K562 (cell line): ENCODE measurements at regions not wholly inside any gene's neighbourhood (a gene's known extent, or its start where the extent isn't known, plus 50 kb on each side); places are given as distances from the start of the nearest gene placed in this dataset.

ENCODE experiments used
- ATAC-seq: fragments of 200-7000 bp; cut with Tn5 transposase; 3 replicates; pipeline ENCODE4 v1.9.1; 2020; ENCODE audit warnings: moderate library complexity
- BruUV-seq: library from RNA; stranded (reverse); fragments of 400-500 nt; replicated peaks from 2 replicates; lab custom pipeline; 2021; lab: Mats Ljungman, UMichigan
- CTCF ChIA-PET: fragments of 300-600 bp; formaldehyde crosslinking; extraction: SDS; loops from one replicate; lab custom pipeline; 2021; ENCODE audit warnings: low intra/inter-chr PET ratio; lab: Yijun Ruan, JAX
- POLR2A ChIA-PET: fragments of 300-600, 350-650 bp; sonication (Branson Sonifier 250); formaldehyde crosslinking; extraction: SDS; loops from one replicate; lab custom pipeline; 2021; ENCODE audit warnings: antibody characterized with exemption, inconsistent platforms; lab: Yijun Ruan, JAX
- DNase-seq, 4 experiments: peaks; one replicate each; pipeline versions ENCODE4 v3.0.0 to v3.0.0-alpha.2; 2011 to 2018; ENCODE audit warnings: low spot score in 3 of 4, mixed read lengths in 3 of 4; ENCODE audit errors: extremely low read depth in 1 of 4
- FAIRE-seq: peaks from 2 replicates; lab custom pipeline; 2011; peaks lifted over from hg19 to GRCh38; lab: Jason Lieb, UNC
- H2AFZ ChIP-seq: 2 replicates; pipeline ENCODE4 v1.6.0; 2011; ENCODE audit warnings: low read depth, low read length, control low read depth, inconsistent platforms
- H3K27ac ChIP-seq: fragments of 200-600 bp; 3 replicates; pipeline ENCODE4 v1.8.0; 2011; ENCODE audit warnings: low read depth, mild to moderate bottlenecking, control low read depth, inconsistent platforms, low read length, moderate library complexity, mixed read lengths; ENCODE audit errors: extremely low read depth
- H3K27me3 ChIP-seq, 2 experiments: fragments of 300-600 bp in 1 of 2; 2 replicates in 1 of 2; 3 replicates in 1 of 2; pipeline versions ENCODE4 v1.6.0 to v1.8.0; 2011; ENCODE audit warnings: inconsistent platforms in 2 of 2, low read length in 2 of 2, mild to moderate bottlenecking in 1 of 2, mixed read lengths in 1 of 2, moderate library complexity in 1 of 2; ENCODE audit not compliant: control insufficient read depth in 2 of 2, insufficient read depth in 2 of 2
- H3K36me3 ChIP-seq: fragments of 300-600 bp; 3 replicates; pipeline ENCODE4 v1.8.0; 2011; ENCODE audit warnings: mild to moderate bottlenecking, low read length, inconsistent platforms; ENCODE audit not compliant: control insufficient read depth, insufficient read depth
- H3K4me1 ChIP-seq, 2 experiments: fragments of 200-600 bp in 1 of 2; replicated peaks in 1 of 2; 2 replicates in 1 of 2; 3 replicates in 1 of 2; pipeline versions ENCODE4 v1.5.1 to v1.8.0; 2011; ENCODE audit warnings: inconsistent platforms in 2 of 2, low read length in 2 of 2, mild to moderate bottlenecking in 1 of 2, mixed read lengths in 1 of 2, moderate library complexity in 1 of 2; ENCODE audit not compliant: control insufficient read depth in 2 of 2, insufficient read depth in 2 of 2
- H3K4me2 ChIP-seq: 2 replicates; pipeline ENCODE4 v1.6.1; 2011; ENCODE audit warnings: low read length, control low read depth, inconsistent platforms, mixed read lengths; ENCODE audit not compliant: insufficient read depth
- H3K4me3 ChIP-seq: fragments of 200-600 bp; sonication (generic), shearing (Covaris generic); 2 replicates; pipeline ENCODE4 v1.5.1; 2016; ENCODE audit warnings: control low read depth, inconsistent platforms
- H3K79me2 ChIP-seq: fragments of 200-600 bp; 3 replicates; pipeline ENCODE4 v1.8.0; 2011; ENCODE audit warnings: low read length, inconsistent platforms; ENCODE audit not compliant: control insufficient read depth, insufficient read depth
- H3K9ac ChIP-seq, 2 experiments: 2 replicates each; pipeline versions ENCODE4 v1.6.0 to v1.6.1; 2011; ENCODE audit warnings: low read depth in 2 of 2, low read length in 2 of 2, control low read depth in 1 of 2, inconsistent platforms in 1 of 2, mild to moderate bottlenecking in 1 of 2, mixed read lengths in 1 of 2; ENCODE audit not compliant: insufficient read depth in 1 of 2
- H3K9me1 ChIP-seq: one replicate; pipeline ENCODE4 v1.6.0; 2011; ENCODE audit warnings: inconsistent platforms, mild to moderate bottlenecking, low read length, moderate library complexity; ENCODE audit not compliant: control insufficient read depth, insufficient read depth
- H3K9me3 ChIP-seq: replicated peaks from 2 replicates; pipeline ENCODE4 v1.5.1; 2011; ENCODE audit warnings: low read depth, low read length, inconsistent platforms; ENCODE audit not compliant: control insufficient read depth, insufficient read depth
- H4K20me1 ChIP-seq: replicated peaks from 2 replicates; pipeline ENCODE4 v1.6.1; 2011; ENCODE audit warnings: low read length, inconsistent platforms, mixed read lengths; ENCODE audit not compliant: control insufficient read depth, insufficient read depth
- CBX1 ChIP-seq: sonication (generic); IDR thresholded peaks from 2 replicates; pipeline ENCODE4 v1.6.1; 2016; ENCODE audit warnings: antibody characterized with exemption, low read depth, mild to moderate bottlenecking
- SPI1 ChIP-seq: IDR thresholded peaks from 2 replicates; pipeline ENCODE4 v1.6.1; 2011; ENCODE audit warnings: low read depth, low read length, control low read depth, borderline replicate concordance
- WGBS: fragments of 100-300 bp; shearing (Covaris generic); methylation state at CpG from one replicate; pipeline ENCODE4 v1.1.6; 2016; ENCODE audit warnings: low coverage, mixed read lengths; ENCODE audit not compliant: insufficient coverage; ENCODE audit errors: missing lambda C conversion rate; 5-methylcytosine and 5-hydroxymethylcytosine counted together
- in situ Hi-C: fragments of 300-500 bp; cut with MboI; formaldehyde crosslinking; loops from 4 replicates; pipeline ENCODE4 v1.15.0; 2018; ENCODE audit warnings: inconsistent platforms, mixed read lengths
- intact Hi-C: fragments of 100-400 bp; cut with micrococcal nuclease; formaldehyde crosslinking; loops from 2 replicates; pipeline ENCODE4 v1.14.2; 2022
- TF ChIP-seq, protein P1 (sequence below): fragments of 450-650 bp; formaldehyde crosslinking; IDR thresholded peaks from 2 replicates; pipeline ENCODE4 v1.4.0; 2020; ENCODE audit warnings: mild to moderate bottlenecking, mixed read lengths
- TF ChIP-seq, protein P2 (sequence below): fragments of 250-450 bp; sonication (Bioruptor Pico); IDR thresholded peaks from 2 replicates; pipeline ENCODE4 v1.5.0; 2021; ENCODE audit warnings: mild to moderate bottlenecking, borderline replicate concordance
- TF ChIP-seq, protein P3 (sequence below): fragments of 250-450 bp; sonication (Bioruptor Pico); IDR thresholded peaks from 2 replicates; pipeline ENCODE4 v1.4.0; 2020; ENCODE audit warnings: borderline replicate concordance
- TF ChIP-seq, protein P4 (sequence below): fragments of 250-450 bp; sonication (Bioruptor Pico); IDR thresholded peaks from 2 replicates; pipeline ENCODE4 v1.4.0; 2020; ENCODE audit warnings: mild to moderate bottlenecking, moderate library complexity

DNA sequence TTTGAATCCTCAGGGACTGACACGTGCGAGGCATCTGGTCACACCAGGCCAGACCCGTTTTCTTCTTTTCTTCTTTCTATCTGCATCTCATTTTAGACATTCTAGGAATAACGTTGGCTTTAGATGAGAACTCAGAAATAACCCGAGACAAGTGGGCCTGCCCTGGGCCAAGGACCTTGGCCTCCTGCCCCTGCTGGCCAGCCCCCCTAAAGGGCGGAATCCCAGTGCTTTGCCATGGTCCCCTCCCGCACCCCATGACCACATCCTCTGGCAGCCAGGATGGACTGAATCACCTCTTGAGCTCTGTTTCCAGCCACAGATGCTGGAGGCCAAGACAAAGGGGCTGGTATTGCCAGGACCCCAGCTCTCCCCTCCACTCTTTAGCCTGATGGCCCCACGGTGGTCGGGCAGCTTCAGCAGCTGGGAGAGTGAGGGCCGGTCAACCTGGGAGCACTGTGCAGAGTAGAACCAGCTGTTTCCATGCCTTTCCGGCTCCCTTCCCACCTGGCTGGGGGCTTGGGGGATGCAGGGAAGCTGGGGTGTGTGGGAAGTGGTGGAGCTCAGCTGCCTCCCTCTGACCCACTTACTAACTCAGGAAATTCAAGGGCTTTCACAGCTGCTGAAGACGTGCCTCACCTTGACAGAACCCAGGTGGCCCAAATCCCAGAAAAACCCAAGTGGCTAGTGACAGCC, 190.9 kb downstream of the FAM43A start (continued):
- TF ChIP-seq, protein P1, sequence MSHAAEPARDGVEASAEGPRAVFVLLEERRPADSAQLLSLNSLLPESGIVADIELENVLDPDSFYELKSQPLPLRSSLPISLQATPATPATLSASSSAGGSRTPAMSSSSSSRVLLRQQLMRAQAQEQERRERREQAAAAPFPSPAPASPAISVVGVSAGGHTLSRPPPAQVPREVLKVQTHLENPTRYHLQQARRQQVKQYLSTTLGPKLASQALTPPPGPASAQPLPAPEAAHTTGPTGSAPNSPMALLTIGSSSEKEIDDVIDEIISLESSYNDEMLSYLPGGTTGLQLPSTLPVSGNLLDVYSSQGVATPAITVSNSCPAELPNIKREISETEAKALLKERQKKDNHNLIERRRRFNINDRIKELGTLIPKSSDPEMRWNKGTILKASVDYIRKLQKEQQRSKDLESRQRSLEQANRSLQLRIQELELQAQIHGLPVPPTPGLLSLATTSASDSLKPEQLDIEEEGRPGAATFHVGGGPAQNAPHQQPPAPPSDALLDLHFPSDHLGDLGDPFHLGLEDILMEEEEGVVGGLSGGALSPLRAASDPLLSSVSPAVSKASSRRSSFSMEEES (CRISPR knock-in tag): no peak
- TF ChIP-seq, protein P2, sequence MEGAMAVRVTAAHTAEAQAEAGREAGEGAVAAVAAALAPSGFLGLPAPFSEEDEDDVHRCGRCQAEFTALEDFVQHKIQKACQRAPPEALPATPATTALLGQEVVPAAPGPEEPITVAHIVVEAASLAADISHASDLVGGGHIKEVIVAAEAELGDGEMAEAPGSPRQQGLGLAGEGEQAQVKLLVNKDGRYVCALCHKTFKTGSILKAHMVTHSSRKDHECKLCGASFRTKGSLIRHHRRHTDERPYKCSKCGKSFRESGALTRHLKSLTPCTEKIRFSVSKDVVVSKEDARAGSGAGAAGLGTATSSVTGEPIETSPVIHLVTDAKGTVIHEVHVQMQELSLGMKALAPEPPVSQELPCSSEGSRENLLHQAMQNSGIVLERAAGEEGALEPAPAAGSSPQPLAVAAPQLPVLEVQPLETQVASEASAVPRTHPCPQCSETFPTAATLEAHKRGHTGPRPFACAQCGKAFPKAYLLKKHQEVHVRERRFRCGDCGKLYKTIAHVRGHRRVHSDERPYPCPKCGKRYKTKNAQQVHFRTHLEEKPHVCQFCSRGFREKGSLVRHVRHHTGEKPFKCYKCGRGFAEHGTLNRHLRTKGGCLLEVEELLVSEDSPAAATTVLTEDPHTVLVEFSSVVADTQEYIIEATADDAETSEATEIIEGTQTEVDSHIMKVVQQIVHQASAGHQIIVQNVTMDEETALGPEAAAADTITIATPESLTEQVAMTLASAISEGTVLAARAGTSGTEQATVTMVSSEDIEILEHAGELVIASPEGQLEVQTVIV: no peak
- TF ChIP-seq, all 486 proteins: peak for 0

DNA sequence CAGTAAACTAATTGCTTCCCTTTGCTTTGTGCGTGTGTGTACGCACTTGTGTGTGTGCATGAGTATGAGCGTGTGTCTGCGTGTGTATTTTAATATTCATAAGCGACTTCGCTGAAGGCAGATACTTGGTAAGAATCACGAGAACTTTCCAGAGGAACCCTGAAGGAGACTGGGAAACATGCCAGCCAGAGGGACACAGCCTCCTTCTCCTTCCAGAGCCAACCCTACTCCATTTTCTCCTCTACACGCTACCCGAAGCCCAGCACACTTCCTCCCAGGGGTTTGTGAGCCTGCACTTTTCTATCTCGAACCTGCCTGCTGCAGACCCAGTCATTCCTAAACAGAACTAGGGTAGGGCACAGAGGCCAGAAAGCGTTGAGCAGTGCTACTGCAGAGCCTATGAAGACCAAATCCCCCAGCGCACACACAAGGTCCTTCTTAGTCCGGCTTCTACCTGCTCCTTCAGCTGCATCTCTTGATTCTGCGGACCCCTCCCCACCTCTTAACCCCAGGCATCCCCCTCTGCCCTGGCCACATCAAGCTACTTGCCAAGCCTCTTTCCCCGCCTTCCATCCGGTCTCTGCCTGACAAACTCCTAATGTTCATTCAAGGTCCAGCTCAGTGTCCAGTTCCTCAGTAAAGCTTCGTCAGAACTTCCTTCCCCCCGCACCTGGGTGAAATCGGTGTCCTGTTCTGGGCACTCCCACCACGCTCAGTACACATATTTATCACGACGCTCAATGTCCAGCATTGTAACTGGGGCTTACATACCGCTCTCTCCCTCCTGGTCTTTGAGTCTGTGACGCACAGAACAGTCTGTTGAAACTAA, 191.8 kb downstream of the FAM43A start:
- in situ Hi-C loops: no loop called here
- POLR2A ChIA-PET: no interaction called here
- no peak for ATAC-seq
- Histone ChIP-seq H2AFZ (no peak overlapping the region), H3K27me3 (peaks cover 25 to 66% of the 10 kb centered on the region in 2 experiments), H3K9ac (no peak overlapping the region), H3K9me3 (no peaks in the 10 kb centered on the region), H3K4me3 (no peak overlapping the region), H3K9me1 (no peaks in the 10 kb centered on the region), H3K4me2 (no peak overlapping the region), H3K27ac (no peak overlapping the region), H3K79me2 (no peaks in the 10 kb centered on the region), H4K20me1 (no peaks in the 10 kb centered on the region), H3K4me1 (no peaks in the 10 kb centered on the region), H3K36me3 (no peaks in the 10 kb centered on the region)
- intact Hi-C loops: no loop called here
- CTCF ChIA-PET: no interaction called here
- no TSS peak for BruUV-seq
- no peak for DNase-seq
- FAIRE-seq: peak; percentile 29
- 1% methylated on average over 24 of the region's 24 CpGs for whole genome bisulfite sequencing
- TF ChIP-seq, protein P3, sequence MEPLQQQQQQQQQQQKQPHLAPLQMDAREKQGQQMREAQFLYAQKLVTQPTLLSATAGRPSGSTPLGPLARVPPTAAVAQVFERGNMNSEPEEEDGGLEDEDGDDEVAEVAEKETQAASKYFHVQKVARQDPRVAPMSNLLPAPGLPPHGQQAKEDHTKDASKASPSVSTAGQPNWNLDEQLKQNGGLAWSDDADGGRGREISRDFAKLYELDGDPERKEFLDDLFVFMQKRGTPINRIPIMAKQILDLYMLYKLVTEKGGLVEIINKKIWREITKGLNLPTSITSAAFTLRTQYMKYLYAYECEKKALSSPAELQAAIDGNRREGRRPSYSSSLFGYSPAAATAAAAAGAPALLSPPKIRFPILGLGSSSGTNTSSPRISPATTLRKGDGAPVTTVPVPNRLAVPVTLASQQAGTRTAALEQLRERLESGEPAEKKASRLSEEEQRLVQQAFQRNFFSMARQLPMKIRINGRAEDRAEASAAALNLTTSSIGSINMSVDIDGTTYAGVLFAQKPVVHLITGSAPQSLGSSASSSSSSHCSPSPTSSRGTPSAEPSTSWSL (CRISPR knock-in tag): no peak
- TF ChIP-seq CBX1: no peak
- 0 out of 2 replicates have a peak, but pooled peaks have one; percentile 10 for TF ChIP-seq SPI1
- TF ChIP-seq, protein P4, sequence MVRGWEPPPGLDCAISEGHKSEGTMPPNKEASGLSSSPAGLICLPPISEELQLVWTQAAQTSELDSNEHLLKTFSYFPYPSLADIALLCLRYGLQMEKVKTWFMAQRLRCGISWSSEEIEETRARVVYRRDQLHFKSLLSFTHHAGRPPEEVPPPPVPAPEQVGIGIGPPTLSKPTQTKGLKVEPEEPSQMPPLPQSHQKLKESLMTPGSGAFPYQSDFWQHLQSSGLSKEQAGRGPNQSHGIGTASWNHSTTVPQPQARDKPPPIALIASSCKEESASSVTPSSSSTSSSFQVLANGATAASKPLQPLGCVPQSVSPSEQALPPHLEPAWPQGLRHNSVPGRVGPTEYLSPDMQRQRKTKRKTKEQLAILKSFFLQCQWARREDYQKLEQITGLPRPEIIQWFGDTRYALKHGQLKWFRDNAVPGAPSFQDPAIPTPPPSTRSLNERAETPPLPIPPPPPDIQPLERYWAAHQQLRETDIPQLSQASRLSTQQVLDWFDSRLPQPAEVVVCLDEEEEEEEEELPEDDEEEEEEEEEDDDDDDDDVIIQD: no peak
